ENCODE measurements at regions not wholly inside any gene's neighbourhood (a gene's known extent, or its start where the extent isn't known, plus 50 kb on each side); places are given as distances from the start of the nearest gene placed in this dataset.

GRCh38 chr6:19312241-19312978, 524.8 kb upstream of the ID4 start:
- H2AFZ ChIP-seq (ENCODE audit: low read depth, low read length, severe bottlenecking): no peak overlapping the region
- H3K9ac ChIP-seq (ENCODE audit: low read length): no peak overlapping the region
- no peak overlapping the region for H3K4me3 ChIP-seq (ENCODE audit: insufficient read depth, low read length, poor library complexity, severe bottlenecking)
- no peaks in the 10 kb centered on the region for H3F3A ChIP-seq (ENCODE audit: insufficient read depth)
- TF ChIP-seq EZH2phosphoT487 (conservative IDR thresholded peaks at IDR 0.05; ENCODE audit: low read length) (no peak), CTCF (IDR thresholded peaks at IDR 0.05; ENCODE audit: insufficient read depth, low read length, poor library complexity, severe bottlenecking) (no peak)
- H3K79me2 ChIP-seq (ENCODE audit: insufficient read depth, low read length): no peaks in the 10 kb centered on the region
- no peaks in the 10 kb centered on the region for H3K36me3 ChIP-seq (ENCODE audit: low read length)
- H3K9me2 ChIP-seq (replicated peaks; ENCODE audit: insufficient read depth, low read length): no peaks in the 10 kb centered on the region
- H3K27ac ChIP-seq (ENCODE audit: low read depth, low read length): no peak overlapping the region
- H3K9me3 ChIP-seq (ENCODE audit: insufficient read depth, low read length): peaks cover 8% of the 10 kb centered on the region; the same call in 1 of the 2 replicates
- no peaks in the 10 kb centered on the region for H3K27me3 ChIP-seq (ENCODE audit: low read length)
- no peak overlapping the region for H3K4me2 ChIP-seq (ENCODE audit: low read depth, low read length, poor library complexity, severe bottlenecking)
- no peaks in the 10 kb centered on the region for H4K20me1 ChIP-seq (ENCODE audit: low read depth, low read length)

GRCh38 chr6:19317431-19317986, 519.7 kb upstream of the ID4 start:
- Histone ChIP-seq H3K27me3 (ENCODE audit: low read length) (0 out of 2 replicates have a peak, but pooled peaks cover 3% of the 10 kb centered on the region), H3K27ac (ENCODE audit: low read depth, low read length) (no peak overlapping the region), H3K79me2 (ENCODE audit: insufficient read depth, low read length) (no peaks in the 10 kb centered on the region), H2AFZ (ENCODE audit: low read depth, low read length, severe bottlenecking) (no peak overlapping the region), H3F3A (ENCODE audit: insufficient read depth) (no peaks in the 10 kb centered on the region), H3K9me2 (replicated peaks; ENCODE audit: insufficient read depth, low read length) (no peaks in the 10 kb centered on the region), H3K4me3 (ENCODE audit: insufficient read depth, low read length, poor library complexity, severe bottlenecking) (no peak overlapping the region), H4K20me1 (ENCODE audit: low read depth, low read length) (no peaks in the 10 kb centered on the region), H3K4me2 (ENCODE audit: low read depth, low read length, poor library complexity, severe bottlenecking) (no peak overlapping the region), H3K9ac (ENCODE audit: low read length) (no peak overlapping the region), H3K36me3 (ENCODE audit: low read length) (no peaks in the 10 kb centered on the region), H3K9me3 (ENCODE audit: insufficient read depth, low read length) (no peaks in the 10 kb centered on the region)
- TF ChIP-seq EZH2phosphoT487 (conservative IDR thresholded peaks at IDR 0.05; ENCODE audit: low read length): no peak
- no peak for TF ChIP-seq CTCF (IDR thresholded peaks at IDR 0.05; ENCODE audit: insufficient read depth, low read length, poor library complexity, severe bottlenecking)

GRCh38 chr6:19319005-19319404, 518.2 kb upstream of the ID4 start:
- Histone ChIP-seq H3K9me2 (replicated peaks; ENCODE audit: insufficient read depth, low read length) (no peaks in the 10 kb centered on the region), H3K4me3 (ENCODE audit: insufficient read depth, low read length, poor library complexity, severe bottlenecking) (no peak overlapping the region), H3K27ac (ENCODE audit: low read depth, low read length) (no peak overlapping the region), H3K4me2 (ENCODE audit: low read depth, low read length, poor library complexity, severe bottlenecking) (no peak overlapping the region), H3K9ac (ENCODE audit: low read length) (no peak overlapping the region), H3K79me2 (ENCODE audit: insufficient read depth, low read length) (no peaks in the 10 kb centered on the region), H3K9me3 (ENCODE audit: insufficient read depth, low read length) (no peaks in the 10 kb centered on the region), H3F3A (ENCODE audit: insufficient read depth) (no peaks in the 10 kb centered on the region), H3K27me3 (ENCODE audit: low read length) (0 out of 2 replicates have a peak, but pooled peaks cover 3% of the 10 kb centered on the region), H2AFZ (ENCODE audit: low read depth, low read length, severe bottlenecking) (no peak overlapping the region), H3K36me3 (ENCODE audit: low read length) (no peaks in the 10 kb centered on the region), H4K20me1 (ENCODE audit: low read depth, low read length) (no peaks in the 10 kb centered on the region)
- TF ChIP-seq CTCF (IDR thresholded peaks at IDR 0.05; ENCODE audit: insufficient read depth, low read length, poor library complexity, severe bottlenecking) (no peak), EZH2phosphoT487 (conservative IDR thresholded peaks at IDR 0.05; ENCODE audit: low read length) (no peak)
